ENCODE measurements at regions not wholly inside any gene's neighbourhood (a gene's known extent, or its start where the extent isn't known, plus 50 kb on each side); places are given as distances from the start of the nearest gene placed in this dataset.

DNA sequence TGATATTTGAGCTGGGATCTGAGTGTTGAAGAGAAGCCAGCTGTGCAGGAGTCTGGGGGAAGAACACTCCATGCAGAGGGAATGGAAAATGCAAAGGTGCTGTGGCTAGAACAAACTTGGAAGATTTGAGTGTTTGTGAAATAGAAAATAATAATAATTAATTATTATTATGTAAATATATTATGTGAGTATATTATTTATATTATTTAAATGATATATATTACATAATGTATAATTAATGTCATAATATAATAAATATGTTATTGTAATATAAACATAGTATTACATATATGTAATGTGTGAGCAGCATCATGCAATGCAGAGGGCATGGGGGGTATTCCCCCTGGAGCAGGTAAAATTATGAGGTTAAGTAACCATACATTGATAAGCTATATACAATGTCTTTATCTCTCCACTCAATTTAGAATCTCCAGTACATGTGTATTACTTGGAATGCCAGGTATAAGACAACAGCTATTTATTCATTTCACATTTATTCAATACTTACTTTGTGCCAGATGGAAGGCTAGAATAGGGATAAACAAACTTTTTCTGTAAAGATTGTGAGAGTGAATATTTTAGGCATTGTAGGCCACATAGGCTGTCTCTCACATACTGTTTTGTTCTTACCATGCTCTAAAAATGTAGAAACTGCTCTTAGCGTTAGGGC is 218.6 kb downstream of the MTHFS start:
- TF ChIP-seq CTCF (conservative IDR thresholded peaks at IDR 0.05 in 1 of 2, IDR thresholded peaks at IDR 0.05 in 1 of 2; ENCODE audit: low read depth in 1 of 2, low read length in 2 of 2), result no peak
- no peak for TF ChIP-seq EZH2 (IDR thresholded peaks at IDR 0.05; ENCODE audit: low read length, missing control alignments)
